GM21737 (cell line): ENCODE measurements at regions not wholly inside any gene's neighbourhood (a gene's known extent, or its start where the extent isn't known, plus 50 kb on each side); places are given as distances from the start of the nearest gene placed in this dataset.
"Not testable (repeated sequence)": the region's sequence is repeated elsewhere in the genome, so short reads cannot be mapped to it uniquely, and the experiment has no call there.

Experiments
- ATAC-seq: cut with Tn5 transposase; IDR thresholded peaks from one replicate; pipeline ENCODE4 v1.9.1; 2021; ENCODE audit warnings: mild to moderate bottlenecking, moderate library complexity; ENCODE audit not compliant: unreplicated experiment

GRCh38 chr11:80993536-80993935 is 1552.7 kb upstream of the TENM4 start:
- no peak for ATAC-seq

- no peak for ATAC-seq
These were observed 1550.1 kb upstream of the TENM4 start for GRCh38 chr11:80990885-80991284.

GRCh38 chr11:80987171-80987570 is 1546.3 kb upstream of the TENM4 start:
- no peak for ATAC-seq

- ATAC-seq: no peak
These were observed 1545.7 kb upstream of the TENM4 start for GRCh38 chr11:80986421-80987074.

GRCh38 chr11:80980227-80980626 is 1539.4 kb upstream of the TENM4 start:
- ATAC-seq: no peak

- ATAC-seq: no peak
These were observed 1533.0 kb upstream of the TENM4 start for GRCh38 chr11:80973786-80974185.

GRCh38 chr11:80970037-80970436 is 1529.2 kb upstream of the TENM4 start:
- ATAC-seq: no peak

- no peak for ATAC-seq
These were observed 1526.8 kb upstream of the TENM4 start for GRCh38 chr11:80967649-80968048.

- ATAC-seq: no peak
These were observed 1519.7 kb upstream of the TENM4 start for GRCh38 chr11:80960381-80961029.

- no peak for ATAC-seq
These were observed 1518.9 kb upstream of the TENM4 start for GRCh38 chr11:80959751-80960150.

- ATAC-seq: no peak
These were observed 1518.2 kb upstream of the TENM4 start for GRCh38 chr11:80958987-80959386.

GRCh38 chr11:80958361-80958760 is 1517.5 kb upstream of the TENM4 start:
- no peak for ATAC-seq

GRCh38 chr11:80955588-80955987 is 1514.8 kb upstream of the TENM4 start:
- ATAC-seq: no peak

- no peak for ATAC-seq
These were observed 1508.0 kb upstream of the TENM4 start for GRCh38 chr11:80948781-80949180.

GRCh38 chr11:80944758-80945157 is 1503.9 kb upstream of the TENM4 start:
- no peak for ATAC-seq

GRCh38 chr11:80943226-80943625 is 1502.4 kb upstream of the TENM4 start:
- ATAC-seq: no peak

GRCh38 chr11:80937842-80938241 is 1497.0 kb upstream of the TENM4 start:
- ATAC-seq: no peak

- ATAC-seq: no peak
These were observed 1489.2 kb upstream of the TENM4 start for GRCh38 chr11:80930038-80930437.

GRCh38 chr11:80929031-80929805 is 1488.4 kb upstream of the TENM4 start:
- no peak for ATAC-seq

GRCh38 chr11:80925321-80925720 is 1484.5 kb upstream of the TENM4 start:
- no peak for ATAC-seq

GRCh38 chr11:80921310-80921709 is 1480.5 kb upstream of the TENM4 start:
- not testable (repeated sequence) for ATAC-seq
